ENCODE measurements at regions not wholly inside any gene's neighbourhood (a gene's known extent, or its start where the extent isn't known, plus 50 kb on each side); places are given as distances from the start of the nearest gene placed in this dataset.

DNA sequence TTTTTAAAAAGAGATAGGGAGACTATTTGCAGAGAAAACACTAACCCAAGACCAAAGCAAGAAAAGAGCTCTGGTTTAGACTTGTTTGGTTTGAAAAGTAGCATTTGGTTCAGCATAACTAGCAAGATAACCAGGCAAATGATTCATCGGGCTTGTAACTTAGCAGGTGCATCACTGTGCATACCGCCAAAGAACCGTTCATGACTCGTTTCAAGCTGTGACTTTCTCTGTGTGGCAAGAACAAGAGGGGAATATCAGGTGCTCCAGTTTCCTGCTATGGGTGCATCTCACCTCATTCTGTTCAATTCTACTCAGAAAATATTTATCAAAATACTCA is 244.9 kb downstream of the ETAA1 start:
- TF ChIP-seq, protein P1, sequence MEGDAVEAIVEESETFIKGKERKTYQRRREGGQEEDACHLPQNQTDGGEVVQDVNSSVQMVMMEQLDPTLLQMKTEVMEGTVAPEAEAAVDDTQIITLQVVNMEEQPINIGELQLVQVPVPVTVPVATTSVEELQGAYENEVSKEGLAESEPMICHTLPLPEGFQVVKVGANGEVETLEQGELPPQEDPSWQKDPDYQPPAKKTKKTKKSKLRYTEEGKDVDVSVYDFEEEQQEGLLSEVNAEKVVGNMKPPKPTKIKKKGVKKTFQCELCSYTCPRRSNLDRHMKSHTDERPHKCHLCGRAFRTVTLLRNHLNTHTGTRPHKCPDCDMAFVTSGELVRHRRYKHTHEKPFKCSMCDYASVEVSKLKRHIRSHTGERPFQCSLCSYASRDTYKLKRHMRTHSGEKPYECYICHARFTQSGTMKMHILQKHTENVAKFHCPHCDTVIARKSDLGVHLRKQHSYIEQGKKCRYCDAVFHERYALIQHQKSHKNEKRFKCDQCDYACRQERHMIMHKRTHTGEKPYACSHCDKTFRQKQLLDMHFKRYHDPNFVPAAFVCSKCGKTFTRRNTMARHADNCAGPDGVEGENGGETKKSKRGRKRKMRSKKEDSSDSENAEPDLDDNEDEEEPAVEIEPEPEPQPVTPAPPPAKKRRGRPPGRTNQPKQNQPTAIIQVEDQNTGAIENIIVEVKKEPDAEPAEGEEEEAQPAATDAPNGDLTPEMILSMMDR (IDR thresholded peaks at IDR 0.05): no peak
- TF ChIP-seq, protein P2, sequence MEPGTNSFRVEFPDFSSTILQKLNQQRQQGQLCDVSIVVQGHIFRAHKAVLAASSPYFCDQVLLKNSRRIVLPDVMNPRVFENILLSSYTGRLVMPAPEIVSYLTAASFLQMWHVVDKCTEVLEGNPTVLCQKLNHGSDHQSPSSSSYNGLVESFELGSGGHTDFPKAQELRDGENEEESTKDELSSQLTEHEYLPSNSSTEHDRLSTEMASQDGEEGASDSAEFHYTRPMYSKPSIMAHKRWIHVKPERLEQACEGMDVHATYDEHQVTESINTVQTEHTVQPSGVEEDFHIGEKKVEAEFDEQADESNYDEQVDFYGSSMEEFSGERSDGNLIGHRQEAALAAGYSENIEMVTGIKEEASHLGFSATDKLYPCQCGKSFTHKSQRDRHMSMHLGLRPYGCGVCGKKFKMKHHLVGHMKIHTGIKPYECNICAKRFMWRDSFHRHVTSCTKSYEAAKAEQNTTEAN (CRISPR knock-in tag; IDR thresholded peaks at IDR 0.05): no peak
- TF ChIP-seq, protein P3, sequence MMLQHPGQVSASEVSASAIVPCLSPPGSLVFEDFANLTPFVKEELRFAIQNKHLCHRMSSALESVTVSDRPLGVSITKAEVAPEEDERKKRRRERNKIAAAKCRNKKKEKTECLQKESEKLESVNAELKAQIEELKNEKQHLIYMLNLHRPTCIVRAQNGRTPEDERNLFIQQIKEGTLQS (CRISPR knock-in tag; conservative IDR thresholded peaks at IDR 0.05): no peak
